Endothelial cell of hepatic sinusoid (primary cell): ENCODE measurements at regions not wholly inside any gene's neighbourhood (a gene's known extent, or its start where the extent isn't known, plus 50 kb on each side); places are given as distances from the start of the nearest gene placed in this dataset.

Source experiments
- in situ Hi-C: cut with HindIII; loops from 2 replicates; pipeline ENCODE4 v1.10.0; 2017; ENCODE audit warnings: low sequenced_read_pairs

DNA sequence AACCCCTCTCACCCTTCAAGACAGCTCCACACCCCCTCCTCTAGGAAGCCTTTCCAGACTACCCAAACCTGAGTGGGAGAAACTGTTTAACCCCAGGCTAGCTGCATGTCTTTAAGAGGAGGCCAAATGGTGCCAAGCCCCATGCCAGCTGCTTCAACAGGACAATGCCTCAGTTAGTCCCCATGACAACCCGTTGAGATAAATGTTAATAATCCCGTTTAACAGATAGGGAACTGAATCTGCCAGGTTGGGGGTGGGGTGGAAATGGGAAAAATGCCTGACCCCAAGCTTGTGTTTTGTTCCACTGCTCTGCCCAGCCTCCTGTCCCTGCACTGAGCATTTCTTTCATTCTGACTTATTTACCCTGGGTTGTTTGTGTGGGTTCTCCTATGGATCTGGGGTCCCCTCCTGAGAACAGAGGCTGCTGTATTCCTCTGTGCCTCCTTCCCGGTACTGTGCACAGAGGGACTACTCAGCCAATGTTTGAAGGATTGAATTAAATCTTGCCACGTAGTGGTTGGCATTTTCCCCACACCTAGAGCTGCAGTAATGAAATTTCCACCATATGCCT, 452.6 kb upstream of the ZMIZ1 start:
- in situ Hi-C loops = no loop called here

DNA sequence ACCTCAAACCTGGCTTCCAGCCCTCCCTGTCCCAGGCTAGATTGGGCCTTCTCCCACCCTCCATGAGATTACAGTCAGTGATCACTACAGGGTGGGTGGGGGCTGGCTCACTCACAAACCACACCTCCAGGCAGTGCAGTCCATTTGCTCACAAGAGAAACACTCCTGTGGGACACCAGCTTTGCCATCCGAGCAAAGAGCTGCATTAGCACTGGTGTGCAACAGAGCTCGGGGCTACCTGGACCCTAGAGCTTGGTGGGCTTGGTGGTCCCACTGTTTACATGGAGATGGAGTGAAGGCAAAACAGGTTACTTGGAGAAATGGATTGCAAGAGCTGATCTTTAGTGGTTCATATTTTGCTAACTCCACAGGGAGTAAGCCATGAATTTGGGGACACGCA, 451.7 kb upstream of the ZMIZ1 start:
- in situ Hi-C loops = no loop called here

DNA sequence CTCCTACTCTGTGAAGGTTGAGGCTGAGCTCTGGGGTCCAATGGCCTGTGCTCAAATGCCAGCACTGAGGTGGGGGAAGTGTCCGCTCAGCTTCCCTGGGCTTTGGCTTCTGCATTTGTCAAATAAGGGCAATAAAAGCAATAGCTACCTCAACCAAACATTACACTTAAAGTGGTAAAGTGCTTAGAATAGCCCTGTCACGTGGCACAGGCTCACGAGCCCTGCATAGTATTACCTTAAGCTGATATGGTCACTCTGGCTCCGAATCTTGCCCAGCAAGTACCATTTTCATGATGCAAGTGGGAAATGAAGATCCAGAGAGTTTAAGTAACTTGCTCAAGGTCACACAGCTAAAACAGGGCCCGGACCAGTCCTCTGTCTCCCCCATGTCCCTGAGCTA, 451.1 kb upstream of the ZMIZ1 start:
- in situ Hi-C loops = no loop called here

DNA sequence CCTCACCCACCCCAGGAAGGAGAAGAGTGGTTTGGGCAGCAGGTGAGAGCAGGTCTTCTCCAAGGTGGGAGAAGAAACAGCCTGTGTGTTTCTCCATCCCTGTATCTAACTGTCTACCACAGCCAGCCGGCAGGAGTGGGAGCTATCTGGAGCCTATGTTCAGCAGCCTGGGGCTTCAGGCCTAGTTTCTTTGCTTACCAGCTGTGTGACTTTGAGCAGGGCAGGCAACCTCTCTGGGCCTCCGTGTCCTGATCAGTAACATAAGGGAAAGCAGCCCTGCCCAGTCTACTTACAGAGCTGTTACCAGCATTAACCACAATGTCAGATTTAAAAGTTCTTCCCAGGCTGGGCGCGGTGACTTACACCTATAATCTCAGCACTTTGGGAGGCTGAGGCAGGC, 450.7 kb upstream of the ZMIZ1 start:
- in situ Hi-C loops = no loop called here

DNA sequence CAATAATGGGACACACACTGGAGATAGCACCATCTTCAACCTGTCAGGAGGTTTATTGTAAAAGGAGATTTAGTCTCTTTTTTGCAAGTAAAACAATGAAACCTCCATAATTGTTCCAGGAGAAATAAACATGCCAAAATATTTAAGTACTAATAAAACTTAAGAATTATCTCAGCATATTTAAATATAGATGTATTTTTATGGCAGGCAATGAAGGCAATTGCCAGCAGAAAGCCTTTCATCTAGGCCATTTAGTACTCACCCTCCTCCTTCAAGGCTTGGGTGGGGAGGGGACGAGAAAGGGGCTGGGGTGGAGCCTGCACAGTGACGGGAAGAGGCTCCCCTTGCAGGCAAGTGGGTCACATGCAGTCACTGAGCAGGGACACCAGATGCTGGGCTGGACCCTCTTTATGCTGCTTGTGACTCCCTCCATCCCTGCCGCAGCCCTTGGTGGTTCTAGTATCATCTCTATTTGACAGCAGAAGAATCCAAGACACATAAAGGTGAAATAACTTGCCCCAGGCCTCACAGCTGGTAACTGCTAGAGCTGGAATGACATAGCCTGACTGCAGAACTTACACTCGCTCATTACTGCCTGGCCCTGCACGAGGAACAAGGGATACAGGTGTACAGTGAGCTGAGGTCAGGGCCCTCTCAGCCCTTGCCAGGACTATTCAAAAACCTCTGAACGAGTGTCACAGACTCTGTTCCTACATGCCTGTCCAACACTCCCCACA, 449.5 kb upstream of the ZMIZ1 start:
- in situ Hi-C loops = no loop called here

DNA sequence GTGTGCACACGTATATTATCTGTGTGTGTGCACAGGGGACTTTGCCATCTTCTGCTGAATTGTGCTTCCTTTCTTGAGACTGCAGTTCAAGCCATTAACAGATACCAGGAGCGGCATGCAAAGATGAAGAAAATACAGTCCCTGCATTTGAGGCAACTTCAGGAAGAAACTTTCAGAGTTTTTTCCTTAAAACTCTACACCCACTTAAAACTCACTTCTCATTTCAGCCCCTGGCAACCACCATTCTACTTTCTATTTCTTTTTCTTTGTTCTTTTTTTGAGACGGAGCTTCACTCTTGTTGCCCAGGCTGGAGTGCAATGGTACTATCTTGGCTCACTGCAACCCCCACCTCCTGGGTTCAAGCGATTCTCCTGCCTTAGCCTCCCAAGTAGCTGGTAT, 448.9 kb upstream of the ZMIZ1 start:
- in situ Hi-C loops = no loop called here

DNA sequence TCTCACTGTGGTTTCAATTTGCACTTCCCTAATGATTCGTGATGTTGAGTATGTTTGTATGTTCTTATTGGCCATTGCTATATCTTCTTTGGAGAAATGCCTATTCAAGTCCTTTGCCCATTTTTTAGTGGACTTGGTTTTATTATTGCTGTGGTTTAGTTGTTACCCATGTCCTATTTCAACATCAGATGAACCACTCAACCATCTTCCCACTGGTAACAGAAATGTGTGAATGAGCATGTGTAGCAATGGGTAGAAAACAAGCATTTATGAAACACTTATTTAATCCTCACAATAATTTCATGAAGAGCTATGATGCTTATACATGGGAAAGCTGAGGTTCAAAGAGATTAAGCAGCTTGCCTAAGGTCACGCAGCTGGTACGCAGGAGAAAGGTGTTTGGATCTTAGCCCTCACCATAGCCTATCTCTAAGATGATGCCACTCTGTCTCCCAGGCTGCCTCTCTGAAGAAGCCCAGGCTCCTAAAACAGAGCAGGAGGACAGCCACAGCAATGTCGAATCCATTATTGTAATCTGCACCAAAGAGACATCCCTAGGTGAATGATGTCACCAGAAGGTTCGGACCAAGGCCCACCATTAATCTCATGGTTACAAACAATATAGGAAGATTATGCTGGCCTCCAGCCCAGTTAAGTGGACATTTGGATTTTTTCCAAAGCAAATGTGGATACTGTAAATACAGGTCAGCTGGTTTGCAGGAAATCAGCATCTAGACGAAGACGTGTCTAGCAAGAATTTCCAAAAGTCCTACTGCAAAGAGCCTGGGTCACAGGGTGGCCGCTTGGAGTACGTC, 447.6 kb upstream of the ZMIZ1 start:
- in situ Hi-C loops = no loop called here

DNA sequence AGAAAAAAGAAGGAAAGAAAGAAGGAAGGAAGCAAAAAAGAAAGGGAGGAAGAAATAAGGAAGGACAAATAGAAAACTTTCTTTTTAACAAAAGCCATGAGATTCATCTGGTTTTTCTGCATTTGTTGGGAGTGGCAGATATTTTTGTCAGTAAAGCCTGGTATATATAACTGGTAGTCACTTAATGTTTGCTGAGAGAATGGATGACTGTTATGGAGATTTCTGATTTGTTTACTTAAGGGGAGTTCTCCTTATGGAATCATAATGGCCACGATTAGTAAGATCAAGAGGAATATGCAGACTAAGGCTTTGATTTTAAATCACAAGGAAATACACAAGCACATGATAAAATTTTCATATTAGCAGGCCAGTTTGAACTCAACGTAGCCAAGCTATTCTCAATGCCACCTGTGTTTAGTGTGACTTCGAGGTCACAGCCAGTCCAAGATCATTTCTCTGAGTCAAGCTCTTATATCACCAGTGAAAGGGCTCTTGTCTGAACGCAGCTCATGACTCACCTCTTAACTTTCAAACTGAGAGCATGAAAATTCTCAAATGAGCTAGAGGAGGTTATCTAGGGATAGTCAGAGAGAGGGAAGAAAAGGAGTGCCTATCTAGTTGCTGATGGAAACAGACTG, 445.1 kb upstream of the ZMIZ1 start:
- in situ Hi-C loops = no loop called here

DNA sequence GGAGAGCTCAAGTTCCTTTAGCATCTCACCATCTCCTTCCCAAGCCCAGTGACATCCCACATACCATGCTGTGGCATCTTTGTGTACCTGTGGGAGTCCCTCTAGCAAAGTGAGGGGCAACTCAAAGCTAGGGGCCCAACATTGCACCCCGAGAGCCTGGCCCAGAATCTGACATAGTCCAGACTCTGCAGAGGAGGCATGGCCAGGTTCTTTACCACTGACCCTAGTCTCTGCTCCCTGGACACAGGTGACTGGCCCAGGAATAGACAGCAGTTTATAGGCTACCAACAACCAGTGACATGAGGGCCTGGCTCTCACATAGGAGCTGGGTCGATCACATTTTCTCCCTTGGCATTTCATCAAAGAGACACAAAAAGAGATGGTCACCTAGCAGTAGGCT, 444.0 kb upstream of the ZMIZ1 start:
- in situ Hi-C loops = no loop called here

DNA sequence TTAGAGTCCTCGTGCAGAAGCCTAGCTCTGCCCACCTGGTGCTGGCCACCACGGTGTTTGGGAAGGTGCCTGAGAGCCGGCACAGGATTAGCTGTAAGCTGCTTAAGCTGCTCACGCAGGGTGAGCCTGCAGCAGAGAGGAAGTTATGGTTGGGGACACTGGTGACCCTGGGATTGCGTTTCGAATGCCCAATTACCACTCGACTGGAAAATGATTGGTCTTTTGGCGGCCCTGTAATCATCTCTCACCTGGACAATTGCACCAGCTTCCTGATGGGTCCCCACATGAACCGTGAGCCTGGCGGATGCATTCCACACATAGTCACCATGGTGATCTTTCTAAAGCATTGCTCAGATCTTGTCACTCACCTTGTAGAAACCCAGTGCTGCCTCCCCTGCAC, 442.3 kb upstream of the ZMIZ1 start:
- in situ Hi-C loops = no loop called here

DNA sequence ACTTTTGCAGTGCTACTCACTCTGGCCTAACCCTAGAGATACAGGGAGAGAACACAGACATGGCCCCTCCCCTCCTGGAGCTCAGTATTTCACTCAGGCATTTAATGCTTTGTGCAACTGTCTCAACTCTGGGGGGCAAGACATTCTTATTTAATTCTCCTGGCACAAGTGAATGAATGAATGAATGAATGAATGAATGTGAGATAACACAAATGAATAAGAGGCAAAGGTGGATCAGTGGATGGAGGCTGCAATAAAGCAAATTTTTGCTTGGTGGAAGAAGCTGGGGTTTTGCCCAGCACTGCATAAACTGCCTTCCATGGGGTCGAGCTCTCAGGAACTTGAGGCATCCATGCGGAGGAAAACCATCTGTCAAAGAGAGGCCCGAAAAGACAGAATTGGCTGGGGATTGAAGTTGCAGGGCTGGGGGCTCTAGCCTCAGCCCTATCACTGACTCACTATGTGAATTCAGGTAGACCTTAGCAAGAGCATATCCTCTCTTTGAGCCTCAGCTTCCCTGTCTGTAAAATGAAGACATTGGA, 441.4 kb upstream of the ZMIZ1 start:
- in situ Hi-C loops = no loop called here

DNA sequence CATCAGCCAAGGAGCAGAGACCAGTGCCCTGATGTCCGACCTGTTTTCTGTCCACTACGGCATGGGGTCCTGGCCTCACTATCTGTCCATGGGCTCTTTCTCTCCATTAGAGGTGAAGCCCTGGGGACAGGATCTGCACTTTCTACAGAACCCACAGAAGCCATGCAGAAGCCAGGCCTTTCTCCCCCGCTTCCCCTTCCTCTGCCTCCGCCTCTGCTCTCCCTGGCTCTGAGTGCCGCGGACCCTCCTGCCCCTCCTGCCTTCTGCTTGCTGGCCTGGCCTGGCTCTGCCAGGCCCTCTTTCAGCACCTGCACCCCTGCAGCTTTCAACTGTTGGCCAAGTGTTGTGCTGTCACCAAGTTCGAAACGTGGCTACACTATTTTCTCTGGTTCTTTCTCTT, 439.8 kb upstream of the ZMIZ1 start:
- in situ Hi-C loops = no loop called here

DNA sequence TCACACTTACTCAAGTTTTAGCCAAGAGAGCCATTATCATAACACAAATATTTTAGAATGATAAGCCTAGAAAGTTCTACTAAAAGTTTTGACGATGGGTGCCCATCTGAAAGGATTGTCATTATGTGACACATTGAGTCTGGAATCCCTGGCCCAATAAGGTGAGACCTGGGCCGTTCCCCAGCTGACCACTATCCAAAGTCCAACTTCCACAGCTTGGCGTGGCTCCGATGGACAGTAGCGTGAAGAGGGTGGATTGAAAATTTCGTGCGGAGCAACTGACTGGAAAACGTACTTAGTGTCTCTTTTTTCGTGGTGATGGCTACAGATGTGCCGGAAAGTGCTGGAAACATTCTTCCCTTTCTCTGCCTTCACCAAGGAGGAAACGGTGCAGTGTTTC, 439.0 kb upstream of the ZMIZ1 start:
- in situ Hi-C loops = no loop called here

DNA sequence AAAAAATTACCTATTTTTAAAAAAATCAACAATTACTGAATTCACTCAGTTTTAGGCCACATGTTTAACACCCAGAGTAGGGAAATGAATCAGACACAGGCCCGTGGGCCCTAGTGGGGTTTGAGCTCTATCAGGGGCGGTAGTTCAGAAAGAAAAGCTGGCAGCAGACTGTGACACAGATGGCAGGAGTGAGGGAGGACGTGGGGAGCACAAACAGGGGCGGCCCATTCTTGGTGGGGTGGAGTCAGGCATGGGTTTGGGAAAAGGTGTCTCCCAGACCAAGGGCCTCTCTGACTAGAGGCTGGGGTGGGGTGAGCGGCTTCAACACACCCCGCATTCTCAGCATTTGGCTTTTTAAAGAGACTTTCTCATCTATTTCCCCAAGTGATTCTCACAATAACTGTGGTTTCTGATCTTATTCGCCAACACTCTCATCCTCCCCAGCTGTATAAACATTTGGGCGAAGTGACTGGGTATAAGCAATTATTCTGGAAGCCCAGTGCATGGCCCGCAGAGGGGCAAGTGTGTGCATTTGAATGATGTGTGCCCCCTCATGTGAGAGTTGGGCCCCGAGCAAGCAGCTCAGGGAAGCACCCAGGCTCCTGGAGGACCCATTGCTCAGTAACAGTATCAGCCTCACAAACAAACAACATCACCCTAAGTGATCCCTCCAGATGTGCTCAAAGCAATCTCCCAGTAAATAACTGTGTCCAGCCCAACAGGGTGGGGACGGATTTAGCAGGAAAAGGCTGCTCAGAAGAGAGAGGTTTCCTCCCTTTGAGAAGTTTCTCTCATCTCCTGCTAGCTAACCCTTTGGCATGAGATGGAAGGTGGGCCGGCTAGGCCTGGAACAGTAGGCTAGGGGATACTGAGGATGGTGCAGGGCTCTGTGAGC, 437.6 kb upstream of the ZMIZ1 start:
- in situ Hi-C loops = no loop called here

DNA sequence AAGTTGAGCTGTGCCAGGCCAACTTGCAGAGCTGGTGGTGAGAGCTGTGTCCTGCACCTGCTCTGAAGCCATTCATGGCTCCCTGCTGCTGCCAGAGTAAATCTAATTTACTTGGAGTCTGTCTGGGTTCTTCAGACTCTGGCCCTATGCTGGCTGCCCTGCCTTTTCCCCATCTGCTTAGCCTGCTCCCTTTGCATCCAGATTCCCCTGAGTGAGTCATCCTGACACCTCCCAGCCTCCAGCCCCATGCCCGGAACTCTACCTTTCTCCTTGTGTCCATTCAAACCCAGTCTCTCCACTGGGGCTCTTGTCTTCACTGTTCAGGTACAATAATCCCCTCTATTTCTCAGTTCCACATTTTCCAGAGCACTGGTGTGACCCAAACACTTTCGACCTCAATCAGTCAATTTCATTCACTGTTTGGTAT, 434.4 kb upstream of the ZMIZ1 start:
- in situ Hi-C loops = no loop called here

DNA sequence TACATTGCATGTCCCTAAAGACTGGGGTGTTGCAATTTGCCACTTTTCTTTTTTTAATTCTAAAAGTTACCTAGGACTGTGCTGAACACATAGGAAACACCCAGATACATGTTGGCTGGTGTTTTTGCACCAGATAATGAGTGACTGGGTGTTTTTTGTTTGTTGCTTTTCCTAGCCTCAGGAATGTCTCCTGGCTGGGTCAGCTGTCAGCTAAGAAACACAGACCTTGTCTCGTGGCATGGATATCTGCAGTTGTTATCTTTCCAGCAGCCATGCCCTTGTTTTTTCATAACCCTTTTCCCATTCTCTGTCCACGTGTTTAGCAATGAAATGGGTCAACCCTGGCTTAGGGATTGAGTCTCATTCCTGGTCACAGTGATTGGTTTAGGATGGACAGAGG, 433.9 kb upstream of the ZMIZ1 start:
- in situ Hi-C loops = no loop called here

DNA sequence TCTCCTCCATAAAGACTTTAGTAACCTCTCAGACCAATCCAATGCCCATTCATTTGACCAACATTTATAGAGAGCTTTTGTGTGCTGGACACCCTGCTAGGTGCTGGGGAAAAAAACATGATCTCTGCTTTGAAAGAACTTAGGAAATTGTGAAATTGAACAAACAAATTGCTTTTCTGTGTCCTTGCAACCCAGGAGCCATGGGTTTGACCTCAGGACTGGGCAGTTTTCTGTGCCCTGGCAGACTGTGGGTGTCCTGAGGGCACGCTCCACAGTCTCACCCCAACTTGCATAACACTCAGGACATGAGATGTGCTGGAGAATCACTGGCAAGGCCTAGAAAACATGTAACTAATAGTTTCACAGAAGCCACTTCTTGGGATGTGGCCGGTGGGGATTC, 429.1 kb upstream of the ZMIZ1 start:
- in situ Hi-C loops = no loop called here

DNA sequence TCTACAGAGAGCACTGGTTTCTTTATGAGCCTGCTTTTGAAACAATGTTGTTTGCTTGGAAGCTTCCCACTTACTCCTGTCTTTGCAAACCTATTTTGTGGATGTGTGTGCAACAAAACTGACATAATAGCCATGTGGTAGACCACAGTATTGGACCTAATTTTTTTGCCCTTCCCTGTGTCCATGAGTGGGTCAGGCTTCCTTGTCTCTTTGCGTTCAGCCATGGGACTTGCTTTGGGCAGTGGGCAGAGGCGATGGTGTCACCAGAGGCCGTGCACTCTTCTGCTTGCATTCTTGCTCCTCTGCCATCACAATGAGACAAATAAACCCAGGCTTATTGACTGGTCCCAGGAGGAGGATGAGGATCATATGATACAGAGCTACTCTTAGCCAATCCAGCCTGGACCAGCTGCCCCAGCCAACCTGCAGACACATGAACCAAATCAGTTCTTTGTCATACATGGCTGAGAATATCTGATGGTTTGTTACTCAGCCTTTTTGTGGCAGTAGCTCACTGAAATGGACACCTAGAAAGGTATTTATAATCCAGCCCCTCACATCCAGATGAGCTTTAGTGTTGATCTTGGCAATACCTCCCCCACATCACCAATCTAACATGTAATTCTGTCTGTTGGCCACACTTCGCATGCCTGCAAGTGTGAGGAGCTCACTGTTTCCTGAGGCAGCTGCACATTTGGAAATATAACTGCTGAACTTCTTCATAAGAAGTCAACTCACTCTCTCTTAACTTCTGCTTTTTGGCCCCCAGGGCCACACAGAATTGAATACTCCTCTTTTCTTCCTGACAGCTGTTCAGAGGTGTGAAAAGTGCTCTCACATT, 427.8 kb upstream of the ZMIZ1 start:
- in situ Hi-C loops = no loop called here

DNA sequence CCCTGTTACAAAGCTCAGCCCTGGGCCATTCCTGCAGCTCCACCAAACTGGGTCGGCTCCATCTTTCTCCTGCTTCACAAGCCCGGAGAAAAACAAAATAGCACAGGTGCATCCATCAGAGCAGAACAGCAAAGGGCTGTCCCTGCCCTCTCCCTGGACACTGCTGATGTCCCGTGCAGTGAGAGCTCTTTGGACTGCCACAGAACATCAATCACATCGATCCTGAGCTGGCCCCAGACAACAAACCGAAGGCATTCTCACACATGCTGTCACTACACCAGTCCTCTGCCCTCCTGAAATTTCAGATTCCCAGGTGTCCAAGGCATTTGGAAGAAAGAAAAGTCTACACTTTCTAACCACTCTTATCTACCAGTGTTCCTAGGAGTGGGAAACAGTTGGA, 427.1 kb upstream of the ZMIZ1 start:
- in situ Hi-C loops = no loop called here
